Pancreas (tissue), 10 donors: ENCODE measurements at regions not wholly inside any gene's neighbourhood (a gene's known extent, or its start where the extent isn't known, plus 50 kb on each side); places are given as distances from the start of the nearest gene placed in this dataset.

Source experiments
- ATAC-seq, 4 donors: fragments of 200-7000 bp; cut with Tn5 transposase; one replicate each; pipeline versions ENCODE4 v1.8.0 to v1.9.1; 2020; ENCODE audit warnings: mild to moderate bottlenecking in 4 of 4, moderate library complexity in 4 of 4
- DNase-seq, 6 donors: peaks; one replicate each; pipeline ENCODE4 v3.0.0-alpha.2; 2020
- FAIRE-seq: peaks from 2 replicates; lab custom pipeline; 2012; peaks lifted over from hg19 to GRCh38; lab: Jason Lieb, UNC
- H3K27ac ChIP-seq, 4 donors: fragments of 200-600 bp; sonication (generic); 1 replicate in 3 of 4; 2 replicates in 1 of 4; pipeline versions ENCODE4 v1.5.0 to v1.8.0; 2020
- H3K27me3 ChIP-seq, 4 donors: fragments of 200-600 bp; one replicate each; pipeline ENCODE4 v1.8.0; 2021
- H3K36me3 ChIP-seq, 3 donors: fragments of 200-600 bp; sonication (generic) in 1 of 3; one replicate each; pipeline versions ENCODE4 v1.5.0 to v1.8.0; 2020 to 2021
- H3K4me1 ChIP-seq, 3 donors: fragments of 200-600 bp; one replicate each; pipeline ENCODE4 v1.8.0; 2021
- H3K4me3 ChIP-seq, 4 donors: fragments of 200-600 bp; sonication (generic) in 2 of 4; one replicate each; pipeline versions ENCODE4 v1.5.0 to v1.8.0; 2020 to 2021
- H3K9me3 ChIP-seq, 4 donors: fragments of 200-600 bp; one replicate each; pipeline ENCODE4 v1.8.0; 2021
- WGBS, 2 donors: extraction: QIAGEN DNeasy Blood & Tissue Kit; methylation state at CpG; one replicate each; pipeline ENCODE4 v1.1.7; 2013; 5-methylcytosine and 5-hydroxymethylcytosine counted together
- intact Hi-C, 3 donors: fragments of 100-400 bp; cut with DNase I; formaldehyde crosslinking; loops; one replicate each; pipeline versions ENCODE4 v1.11.1 to v1.14.2; 2022
- TF ChIP-seq, protein P1 (sequence below), 4 donors: fragments of 200-600 bp; sonication (generic) in 3 of 4; IDR thresholded peaks; one replicate each; pipeline versions ENCODE4 v1.5.0 to v1.8.0; 2021; ENCODE audit warnings: antibody characterized with exemption in 4 of 4
- donor health status: healthy with polysubstance abuse.
- donor health status: DM: no; HTN: no; CAD: no; lungs with moderate emphysema.
- donor health status: DM: no; HTN: no; CAD: no.
- donor health status: control.
- donor health status: control.
- donor health status: Bipolar disorder and iron deficiency.
- donor health status: DM: yes; HTN: yes; CAD: no.
- donor health status: DM: no; HTN: no; CAD: no.
- donor health status: DM: no; HTN: no; CAD: no.
- donor health status: DM: yes; HTN: yes; CAD: no.

DNA sequence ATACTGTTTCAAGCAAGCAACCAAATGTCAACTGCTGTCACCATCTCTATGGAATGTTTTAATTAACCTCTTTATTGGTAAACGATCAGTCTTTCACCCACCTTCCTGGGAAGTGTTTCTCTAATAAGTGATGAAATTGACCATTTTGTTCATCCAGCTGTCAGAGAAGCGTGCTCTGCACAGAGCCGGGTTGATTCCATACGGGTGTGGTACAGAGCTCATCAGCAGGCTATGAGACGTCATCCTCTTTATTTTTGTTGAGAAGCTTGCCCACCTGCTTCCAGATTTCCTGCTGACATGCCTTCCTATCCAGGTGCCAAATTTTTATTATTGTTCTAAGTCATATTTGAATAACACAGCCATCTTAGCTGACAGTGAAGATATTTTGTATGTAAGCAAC is 482.5 kb downstream of the RWDD3 start:
- WGBS, 2 donors: 67 to 76% methylated on average over 5 of the region's 5 CpGs
- Histone ChIP-seq H3K36me3 (no peaks in the 10 kb centered on the region), H3K4me3 (no peak overlapping the region), H3K4me1 (no peaks in the 10 kb centered on the region), H3K27ac (no peak overlapping the region), H3K9me3 (no peaks in the 10 kb centered on the region), H3K27me3 (no peaks in the 10 kb centered on the region)
- TF ChIP-seq, protein P1, sequence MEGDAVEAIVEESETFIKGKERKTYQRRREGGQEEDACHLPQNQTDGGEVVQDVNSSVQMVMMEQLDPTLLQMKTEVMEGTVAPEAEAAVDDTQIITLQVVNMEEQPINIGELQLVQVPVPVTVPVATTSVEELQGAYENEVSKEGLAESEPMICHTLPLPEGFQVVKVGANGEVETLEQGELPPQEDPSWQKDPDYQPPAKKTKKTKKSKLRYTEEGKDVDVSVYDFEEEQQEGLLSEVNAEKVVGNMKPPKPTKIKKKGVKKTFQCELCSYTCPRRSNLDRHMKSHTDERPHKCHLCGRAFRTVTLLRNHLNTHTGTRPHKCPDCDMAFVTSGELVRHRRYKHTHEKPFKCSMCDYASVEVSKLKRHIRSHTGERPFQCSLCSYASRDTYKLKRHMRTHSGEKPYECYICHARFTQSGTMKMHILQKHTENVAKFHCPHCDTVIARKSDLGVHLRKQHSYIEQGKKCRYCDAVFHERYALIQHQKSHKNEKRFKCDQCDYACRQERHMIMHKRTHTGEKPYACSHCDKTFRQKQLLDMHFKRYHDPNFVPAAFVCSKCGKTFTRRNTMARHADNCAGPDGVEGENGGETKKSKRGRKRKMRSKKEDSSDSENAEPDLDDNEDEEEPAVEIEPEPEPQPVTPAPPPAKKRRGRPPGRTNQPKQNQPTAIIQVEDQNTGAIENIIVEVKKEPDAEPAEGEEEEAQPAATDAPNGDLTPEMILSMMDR (IDR thresholded peaks at IDR 0.05): no peak
- FAIRE-seq: no peak
- DNase-seq: no peak
- intact Hi-C loops: no loop called here
- ATAC-seq: no peak

DNA sequence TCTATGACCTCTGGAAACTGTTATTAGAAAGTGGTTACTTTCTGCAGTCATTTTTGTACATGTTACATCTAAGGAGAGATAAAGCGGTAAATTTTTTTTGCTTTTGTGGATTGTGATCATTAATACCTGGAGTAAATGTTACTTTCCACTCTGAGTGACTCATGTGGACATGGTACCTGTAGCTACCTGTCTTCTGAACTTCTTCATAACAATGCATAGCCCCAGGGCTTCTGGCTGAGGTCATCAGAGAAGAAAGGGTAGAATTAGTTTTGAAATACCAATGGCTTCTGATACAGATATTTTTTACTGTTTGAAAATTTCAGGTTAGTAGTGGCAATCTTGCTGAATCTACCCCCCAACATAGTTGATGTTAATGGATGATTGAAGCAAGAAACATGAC is 489.3 kb downstream of the RWDD3 start:
- no peaks in the 10 kb centered on the region for H3K4me1 ChIP-seq

DNA sequence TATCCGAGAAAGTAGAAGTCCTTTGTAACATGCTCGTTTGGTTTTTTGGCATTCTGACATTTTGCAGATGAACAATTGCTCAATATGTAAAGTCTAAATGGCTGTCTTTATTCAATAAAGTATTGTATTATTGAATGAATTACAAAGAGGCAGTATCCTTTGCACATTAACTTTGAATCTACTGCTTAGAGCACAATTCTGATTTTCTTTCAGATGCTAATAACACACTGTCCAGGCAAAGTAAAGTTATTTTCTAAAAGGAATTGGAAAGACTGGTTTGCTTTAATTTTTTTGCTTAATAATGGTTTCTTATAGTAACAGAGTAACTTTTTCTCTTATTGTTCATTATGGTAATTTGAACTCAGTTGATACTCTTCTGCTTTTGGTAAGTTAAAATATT is 494.8 kb downstream of the RWDD3 start:
- H3K27me3 ChIP-seq: no peaks in the 10 kb centered on the region
- H3K9me3 ChIP-seq: no peaks in the 10 kb centered on the region
- H3K27ac ChIP-seq: no peak overlapping the region
- H3K4me1 ChIP-seq: no peaks in the 10 kb centered on the region
- FAIRE-seq (no peak), DNase-seq (no peak), ATAC-seq (no peak)
- TF ChIP-seq, protein P1 (IDR thresholded peaks at IDR 0.05): no peak
- 59 to 66% methylated on average over 2 of the region's 2 CpGs for WGBS, 2 donors
- intact Hi-C loops: no loop called here
- no peak overlapping the region for H3K4me3 ChIP-seq
- H3K36me3 ChIP-seq: no peaks in the 10 kb centered on the region

More for the DNA sequence above, 489.3 kb downstream of the RWDD3 start:
- FAIRE-seq (no peak), ATAC-seq (no peak), DNase-seq (no peak)
- Histone ChIP-seq H3K36me3 (no peaks in the 10 kb centered on the region), H3K4me3 (no peak overlapping the region), H3K27ac (no peak overlapping the region), H3K27me3 (no peaks in the 10 kb centered on the region), H3K9me3 (no peaks in the 10 kb centered on the region)
- intact Hi-C loops: no loop called here
- WGBS, 2 donors: 92 to 93% methylated on average over 1 of the region's 1 CpG
- TF ChIP-seq, protein P1 (IDR thresholded peaks at IDR 0.05): no peak

DNA sequence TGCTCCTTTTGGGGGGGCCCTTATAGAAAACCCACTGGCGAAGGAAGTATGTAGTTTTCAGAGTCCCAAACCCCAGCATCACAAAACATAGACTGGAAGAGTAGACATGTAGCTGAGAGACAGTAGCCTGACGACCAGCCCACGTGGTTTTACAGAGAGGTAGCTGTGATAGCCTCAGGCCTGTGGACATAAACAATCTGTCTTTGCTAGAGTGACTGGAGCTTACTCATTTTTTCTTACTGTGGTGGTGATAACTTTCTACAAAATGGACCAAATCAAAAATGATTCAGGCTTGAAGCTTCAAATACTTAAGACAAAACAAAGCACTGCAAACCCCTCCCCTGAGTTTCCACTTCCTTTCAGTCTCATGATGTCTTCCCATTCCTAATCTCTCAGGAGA is 497.0 kb downstream of the RWDD3 start:
- Histone ChIP-seq H3K9me3 (no peaks in the 10 kb centered on the region), H3K36me3 (no peaks in the 10 kb centered on the region), H3K4me3 (no peak overlapping the region), H3K27me3 (no peaks in the 10 kb centered on the region), H3K27ac (no peak overlapping the region), H3K4me1 (no peaks in the 10 kb centered on the region)
- 58 to 61% methylated on average over 3 of the region's 3 CpGs for WGBS, 2 donors
- no peak for DNase-seq
- ATAC-seq: no peak
- intact Hi-C loops: no loop called here
- FAIRE-seq: no peak
- TF ChIP-seq, protein P1 (IDR thresholded peaks at IDR 0.05): no peak

DNA sequence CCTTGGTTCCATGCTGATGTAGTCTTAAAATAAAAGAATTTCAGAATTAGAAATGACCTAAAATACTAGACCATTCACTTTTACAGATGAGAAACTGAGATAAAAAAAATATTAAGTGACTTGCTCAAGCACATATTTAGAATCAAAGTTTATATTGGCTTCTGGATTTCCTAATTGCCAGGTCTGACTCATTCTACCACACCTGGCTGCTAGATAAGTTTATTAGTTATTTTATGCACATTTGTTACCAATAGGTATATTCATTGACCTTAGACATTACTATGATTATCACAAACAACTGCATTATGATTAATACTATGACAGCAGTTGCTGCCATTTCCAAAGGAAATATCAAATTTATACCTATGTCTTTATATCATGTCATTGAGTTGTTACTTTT is 497.5 kb downstream of the RWDD3 start:
- H3K27ac ChIP-seq: no peak overlapping the region
- H3K4me3 ChIP-seq: no peak overlapping the region
- no peaks in the 10 kb centered on the region for H3K9me3 ChIP-seq
- ATAC-seq (no peak), FAIRE-seq (no peak), DNase-seq (no peak)
- intact Hi-C loops: no loop called here
- H3K4me1 ChIP-seq: no peaks in the 10 kb centered on the region
- TF ChIP-seq, protein P1 (IDR thresholded peaks at IDR 0.05): no peak
- no peaks in the 10 kb centered on the region for H3K36me3 ChIP-seq
- H3K27me3 ChIP-seq: no peaks in the 10 kb centered on the region
